HG03460 (cell line): ENCODE measurements at regions not wholly inside any gene's neighbourhood (a gene's known extent, or its start where the extent isn't known, plus 50 kb on each side); places are given as distances from the start of the nearest gene placed in this dataset.
"Not testable (repeated sequence)": the region's sequence is repeated elsewhere in the genome, so short reads cannot be mapped to it uniquely, and the experiment has no call there.

Experiments used
- ATAC-seq: cut with Tn5 transposase; IDR thresholded peaks from one replicate; pipeline ENCODE4 v1.9.1; 2021; ENCODE audit not compliant: unreplicated experiment

DNA sequence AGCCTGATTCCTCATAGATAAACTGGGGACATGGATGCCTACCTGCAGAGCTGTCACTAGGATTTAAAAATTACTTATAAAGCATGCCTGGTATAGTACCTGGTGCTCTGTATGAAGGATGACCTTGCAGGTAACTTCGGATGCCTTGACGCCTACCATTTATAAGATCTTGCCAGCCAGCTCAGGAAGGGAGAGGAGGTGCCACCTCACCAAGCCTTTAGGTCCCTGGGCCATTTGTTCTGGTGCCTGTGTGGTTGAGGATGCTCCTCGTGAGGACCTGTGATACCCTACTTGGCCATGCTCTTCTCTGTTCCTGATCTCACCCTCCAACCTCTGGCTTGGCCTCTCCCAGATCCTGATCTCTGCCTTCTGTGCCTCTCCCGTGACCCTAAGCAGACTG lies 85.2 kb downstream of the FDX1 start:
- ATAC-seq = no peak

DNA sequence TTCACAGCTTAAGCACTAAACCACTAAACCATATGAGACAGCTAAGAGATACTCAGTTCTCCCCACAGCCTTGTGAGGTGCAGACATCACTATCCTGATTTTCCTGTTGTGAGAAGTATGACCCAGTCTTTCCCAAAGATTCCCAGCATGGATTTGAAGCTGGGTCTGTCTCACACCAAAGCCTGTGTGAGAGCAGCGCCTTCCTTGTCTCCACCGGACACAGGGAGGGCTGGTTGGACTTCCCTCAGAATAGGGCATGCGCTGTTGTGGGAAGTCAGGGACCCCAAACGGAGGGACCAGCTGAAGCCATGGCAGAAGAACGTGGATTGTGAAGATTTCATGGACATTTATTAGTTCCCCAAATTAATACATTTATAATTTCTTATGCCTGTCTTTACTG lies 87.6 kb downstream of the FDX1 start:
- not testable (repeated sequence) for ATAC-seq

DNA sequence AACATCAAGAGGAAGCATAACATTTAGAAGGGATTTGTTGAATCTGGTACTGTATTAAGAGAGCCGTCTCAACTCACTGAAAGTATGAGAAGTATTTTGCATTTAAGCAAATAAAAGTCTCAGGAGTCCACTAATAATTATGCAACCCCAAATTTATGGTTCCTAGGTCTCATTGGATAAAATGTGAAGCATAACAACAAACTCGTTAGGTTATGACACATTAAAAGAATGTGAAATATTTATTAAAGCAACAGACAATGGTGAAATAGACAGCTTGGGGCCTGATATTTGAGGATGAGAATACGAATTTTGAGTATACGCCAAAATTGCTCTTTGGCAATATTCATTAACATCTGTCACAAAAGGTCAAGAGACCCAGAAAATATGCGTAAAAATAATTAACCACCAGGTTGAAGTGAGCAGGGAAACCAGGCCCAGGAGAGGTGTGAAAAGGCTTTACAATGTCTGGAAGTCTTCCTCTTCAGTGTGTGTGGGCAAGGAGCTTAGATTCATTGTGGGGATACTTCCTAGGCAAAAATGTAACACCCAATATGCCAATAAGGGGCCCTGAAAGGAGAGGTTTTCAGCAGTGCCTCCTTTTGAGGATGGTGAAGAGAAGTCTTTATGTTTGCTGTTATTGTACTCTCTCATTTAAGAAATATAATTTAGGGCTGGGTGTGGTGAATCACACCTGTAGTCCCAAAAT lies 89.2 kb downstream of the FDX1 start:
- no peak for ATAC-seq

DNA sequence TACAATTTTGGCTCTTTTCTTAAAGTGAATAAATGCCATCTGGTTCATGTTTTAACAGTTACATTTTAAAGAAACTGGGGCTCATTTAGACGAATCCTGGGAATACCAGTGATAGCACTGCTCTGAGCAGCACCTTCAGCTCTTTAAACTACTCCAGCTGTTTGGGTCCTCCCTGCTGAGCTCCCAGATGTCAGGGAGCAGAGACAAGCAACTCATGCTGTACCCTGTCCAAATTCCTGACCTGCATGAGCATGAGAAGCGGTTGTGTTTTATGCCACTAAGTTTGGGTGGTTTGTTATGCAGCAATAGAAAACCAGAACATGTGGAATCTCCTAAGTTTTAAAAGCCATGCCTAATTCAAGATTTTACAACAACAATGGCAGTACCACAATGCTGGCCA lies 90.0 kb downstream of the FDX1 start:
- no peak for ATAC-seq

DNA sequence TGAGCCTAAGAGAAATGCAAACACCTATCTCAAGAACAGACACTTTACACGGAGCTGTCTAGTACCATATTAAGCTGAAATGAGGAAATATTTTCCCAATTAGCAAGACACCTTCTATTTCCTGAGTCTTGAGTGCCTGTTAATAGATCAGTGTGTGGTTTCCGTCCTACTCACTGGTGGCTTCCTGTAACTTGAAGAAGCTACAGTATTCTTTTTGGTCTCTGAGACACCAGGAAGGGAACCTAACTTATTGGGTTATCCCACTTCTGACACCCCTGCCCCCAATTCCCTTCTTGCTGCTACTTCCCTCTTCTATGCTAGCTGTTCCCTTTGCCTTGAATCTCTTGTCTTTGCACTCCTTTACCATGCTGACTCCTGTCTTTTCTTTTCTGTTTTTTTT lies 92.7 kb downstream of the FDX1 start:
- no peak for ATAC-seq

DNA sequence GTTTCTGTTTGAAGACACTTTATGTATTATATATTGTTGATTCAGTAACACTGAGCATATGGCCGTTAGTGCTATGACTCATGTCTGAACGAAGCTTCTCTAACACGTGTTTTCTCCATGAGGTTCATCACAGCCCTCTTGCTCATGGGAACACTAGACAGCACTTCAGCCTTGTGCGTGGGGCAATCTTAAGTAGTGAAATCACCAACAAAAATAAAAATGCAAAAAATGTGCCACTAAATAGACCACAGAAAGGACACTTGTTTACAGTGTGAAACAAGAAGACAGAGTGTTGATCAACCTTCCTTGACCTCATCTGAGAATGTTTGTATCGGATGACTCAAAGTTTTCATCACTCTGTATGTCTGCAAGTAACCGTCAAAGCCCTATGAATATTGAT lies 94.5 kb downstream of the FDX1 start:
- no peak for ATAC-seq

DNA sequence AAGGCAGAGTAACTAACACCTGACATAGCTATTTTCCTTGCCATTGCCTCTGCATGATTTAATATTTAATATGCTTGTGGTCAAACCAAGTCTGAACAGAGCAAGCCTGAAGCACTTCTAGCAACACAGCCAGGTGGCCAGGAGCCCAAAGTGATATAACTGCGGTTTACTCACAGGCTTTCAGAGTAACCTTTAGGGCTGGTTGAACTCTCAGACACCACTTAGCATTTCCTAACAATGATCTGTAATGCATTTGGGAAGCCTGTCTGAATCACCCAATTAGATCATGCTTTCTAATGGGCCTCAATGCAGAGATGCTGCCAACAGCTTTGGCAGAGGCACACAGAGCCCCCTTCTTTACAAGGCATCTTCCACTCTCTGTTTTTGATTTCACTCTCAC lies 96.1 kb downstream of the FDX1 start:
- ATAC-seq = peak; percentile 90

DNA sequence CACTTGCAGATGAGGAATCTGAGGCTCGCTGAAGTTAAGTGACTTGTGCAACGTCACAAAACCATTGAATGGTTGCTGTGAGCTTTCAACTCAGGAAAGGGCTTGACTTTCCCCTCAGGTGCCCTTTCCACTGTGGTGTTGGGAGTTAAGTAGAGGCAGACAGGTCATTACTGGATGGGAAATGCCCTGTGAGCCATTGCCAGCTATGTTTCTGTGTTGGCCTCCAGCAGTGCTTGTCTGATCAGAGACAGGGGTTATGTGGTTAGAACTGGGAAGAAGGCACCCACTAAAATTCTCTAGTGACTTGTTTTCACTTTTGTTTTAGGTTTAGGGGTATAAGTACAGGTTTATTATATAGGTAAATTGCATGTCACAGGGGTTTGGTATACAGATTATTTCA lies 96.6 kb downstream of the FDX1 start:
- ATAC-seq = peak; percentile 60
